ENCODE measurements at regions not wholly inside any gene's neighbourhood (a gene's known extent, or its start where the extent isn't known, plus 50 kb on each side); places are given as distances from the start of the nearest gene placed in this dataset.

DNA sequence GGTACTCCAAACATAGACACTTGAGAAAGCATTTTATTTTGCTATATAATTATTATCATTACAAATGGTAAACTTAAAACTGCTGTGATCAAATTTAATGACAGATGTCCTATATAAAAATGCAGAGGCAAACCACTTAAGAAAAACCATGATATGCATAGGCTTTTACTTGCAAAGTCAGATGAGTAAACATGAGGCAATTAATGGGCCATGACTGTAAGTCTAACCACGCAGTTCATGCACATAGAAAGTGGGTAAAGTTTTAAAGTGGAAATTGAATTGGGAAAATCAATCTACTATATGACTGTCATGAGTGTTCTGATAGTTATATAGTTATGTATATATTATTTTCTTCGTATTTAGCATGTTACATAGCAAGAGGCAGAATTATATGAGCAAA is 219.2 kb downstream of the PTPRC start:
- ATAC-seq (no peak), DNase-seq (ENCODE audit: low read depth, low spot score) (no peak)
- Histone ChIP-seq H3K9me3 (ENCODE audit: control insufficient read depth, insufficient read depth, low read depth, low read length) (no peaks in the 10 kb centered on the region), H3K4me1 (ENCODE audit: control insufficient read depth, insufficient read depth, low read length) (no peaks in the 10 kb centered on the region; the same call in 1 of the 2 replicates), H3K27me3 (ENCODE audit: control insufficient read depth, insufficient read depth, low read length) (no peaks in the 10 kb centered on the region), H3K36me3 (ENCODE audit: control insufficient read depth, insufficient read depth, low read length) (no peaks in the 10 kb centered on the region; the same call in 1 of the 2 replicates), H3K4me3 (ENCODE audit: low read depth in 2 of 2, low read length in 2 of 2) (no peak overlapping the region), H3K27ac (ENCODE audit: low read length) (no peak overlapping the region)
- CTCF ChIA-PET = no interaction called here
- intact Hi-C loops (cut with micrococcal nuclease; ENCODE audit: unreplicated experiment) = no loop called here
- TF ChIP-seq SIN3A (IDR thresholded peaks at IDR 0.05; ENCODE audit: borderline replicate concordance, insufficient read depth, low read depth, low read length) (no peak), REST (IDR thresholded peaks at IDR 0.05; ENCODE audit: insufficient read depth in 1 of 2, low read depth in 2 of 2, low read length in 1 of 2) (no peak), POLR2AphosphoS5 (IDR thresholded peaks at IDR 0.05; ENCODE audit: low read depth, low read length) (no peak), CTCF (IDR thresholded peaks at IDR 0.05) (no peak), TCF7L2 (IDR thresholded peaks at IDR 0.05; ENCODE audit: low read depth, low read length) (no peak)
- in situ Hi-C loops (cut with HindIII; ENCODE audit: low pct_unique_long_range_greater_than_20kb, low sequenced_read_pairs) = no loop called here
- no TSS peak for BruUV-seq (replicated peaks)
- POLR2A ChIA-PET = no interaction called here

DNA sequence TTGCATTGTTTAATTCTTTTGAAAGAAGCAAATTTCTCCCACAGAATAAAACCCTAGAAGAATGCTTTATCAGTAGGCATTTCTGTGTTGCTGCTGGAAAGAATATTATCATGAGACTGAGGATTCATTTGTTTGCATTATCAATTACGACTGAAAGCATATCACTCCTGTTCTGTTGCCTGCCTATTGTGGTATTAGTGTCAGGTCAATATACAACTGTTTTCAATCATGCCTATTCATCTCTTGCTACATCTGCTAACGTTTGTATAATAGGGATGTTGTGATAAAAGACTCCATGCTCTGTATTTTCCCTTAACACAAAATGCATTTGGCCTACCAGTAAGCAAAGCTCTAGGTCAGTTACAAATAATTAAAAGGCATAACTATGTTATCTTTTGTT is 221.5 kb downstream of the PTPRC start:
- Histone ChIP-seq H3K36me3 (ENCODE audit: control insufficient read depth, insufficient read depth, low read length) (no peaks in the 10 kb centered on the region; the same call in 1 of the 2 replicates), H3K27me3 (ENCODE audit: control insufficient read depth, insufficient read depth, low read length) (no peaks in the 10 kb centered on the region), H3K4me1 (ENCODE audit: control insufficient read depth, insufficient read depth, low read length) (no peaks in the 10 kb centered on the region; the same call in 1 of the 2 replicates), H3K4me3 (ENCODE audit: low read depth in 2 of 2, low read length in 2 of 2) (no peak overlapping the region), H3K27ac (ENCODE audit: low read length) (no peak overlapping the region; the same call in 1 of the 2 replicates), H3K9me3 (ENCODE audit: control insufficient read depth, insufficient read depth, low read depth, low read length) (no peaks in the 10 kb centered on the region)
- TF ChIP-seq CTCF (IDR thresholded peaks at IDR 0.05) (no peak), SIN3A (IDR thresholded peaks at IDR 0.05; ENCODE audit: borderline replicate concordance, insufficient read depth, low read depth, low read length) (no peak), POLR2AphosphoS5 (IDR thresholded peaks at IDR 0.05; ENCODE audit: low read depth, low read length) (no peak), TCF7L2 (IDR thresholded peaks at IDR 0.05; ENCODE audit: low read depth, low read length) (no peak), REST (IDR thresholded peaks at IDR 0.05; ENCODE audit: insufficient read depth in 1 of 2, low read depth in 2 of 2, low read length in 1 of 2) (no peak)
- ATAC-seq (no peak), DNase-seq (ENCODE audit: low read depth, low spot score) (no peak)
- intact Hi-C loops (cut with micrococcal nuclease; ENCODE audit: unreplicated experiment) = no loop called here
- POLR2A ChIA-PET = no interaction called here
- in situ Hi-C loops (cut with HindIII; ENCODE audit: low pct_unique_long_range_greater_than_20kb, low sequenced_read_pairs) = no loop called here
- BruUV-seq (replicated peaks) = no TSS peak
- CTCF ChIA-PET = no interaction called here
